GM12878 (cell line): ENCODE measurements at regions not wholly inside any gene's neighbourhood (a gene's known extent, or its start where the extent isn't known, plus 50 kb on each side); places are given as distances from the start of the nearest gene placed in this dataset.

Experiments
- ATAC-seq: fragments of 200-7000 bp; cut with Tn5 transposase; 3 replicates; pipeline ENCODE4 v1.9.1; 2020; ENCODE audit warnings: mild to moderate bottlenecking, moderate library complexity
- BruUV-seq: library from RNA; stranded (reverse); fragments of 400-500 nt; replicated peaks from 2 replicates; lab custom pipeline; 2021; lab: Mats Ljungman, UMichigan
- CTCF ChIA-PET: fragments of 300-600 bp; sonication (Branson Sonifier 250); formaldehyde crosslinking; extraction: SDS; loops from one replicate; lab custom pipeline; 2021; ENCODE audit warnings: inconsistent platforms; lab: Yijun Ruan, JAX
- POLR2A ChIA-PET: fragments of 350-600 bp; formaldehyde crosslinking; extraction: SDS; loops from one replicate; lab custom pipeline; 2021; ENCODE audit warnings: inconsistent platforms; lab: Charles Lee
- RAD21 ChIA-PET: fragments of 300-600 bp; sonication (Branson Sonifier 250); formaldehyde crosslinking; loops from one replicate; lab custom pipeline; 2023; ENCODE audit warnings: antibody characterized with exemption; ENCODE audit not compliant: unreplicated experiment; lab: Charles Lee
- SMC1A ChIA-PET: fragments of 300-600 bp; sonication (Branson Sonifier 250); formaldehyde crosslinking; loops from one replicate; lab custom pipeline; 2023; ENCODE audit not compliant: unreplicated experiment, uncharacterized antibody; lab: Charles Lee
- DNase-seq: peaks from one replicate; pipeline ENCODE4 v3.0.0-alpha.2; 2011; ENCODE audit warnings: low read depth, low spot score
- FAIRE-seq: peaks from 3 replicates; lab custom pipeline; 2011; peaks lifted over from hg19 to GRCh38; lab: Jason Lieb, UNC
- H2AFZ ChIP-seq: 2 replicates; pipeline ENCODE4 v1.6.0; 2011; ENCODE audit warnings: low read depth, low read length, control low read depth; ENCODE audit not compliant: control insufficient read depth
- H3K27ac ChIP-seq: 2 replicates; pipeline ENCODE4 v1.5.1; 2011; ENCODE audit warnings: control low read depth; ENCODE audit not compliant: control insufficient read depth, insufficient read depth
- H3K27me3 ChIP-seq, 2 experiments: replicated peaks in 1 of 2; 2 replicates each; pipeline versions ENCODE4 v1.6.0 to v1.6.1; 2011; ENCODE audit warnings: low read length in 1 of 2; ENCODE audit not compliant: control insufficient read depth in 2 of 2, insufficient read depth in 2 of 2
- H3K36me3 ChIP-seq, 2 experiments: 2 replicates each; pipeline ENCODE4 v1.5.1; 2011; ENCODE audit warnings: low read length in 1 of 2; ENCODE audit not compliant: control insufficient read depth in 2 of 2, insufficient read depth in 2 of 2
- H3K4me1 ChIP-seq: 2 replicates; pipeline ENCODE4 v1.6.1; 2011; ENCODE audit warnings: mild to moderate bottlenecking, low read length, moderate library complexity, mixed read lengths; ENCODE audit not compliant: control insufficient read depth, insufficient read depth
- H3K4me2 ChIP-seq: 2 replicates; pipeline ENCODE4 v1.6.0; 2011; ENCODE audit warnings: control low read depth; ENCODE audit not compliant: control insufficient read depth, insufficient read depth
- H3K4me3 ChIP-seq: fragments of 200-600 bp; sonication (generic); 2 replicates; pipeline ENCODE4 v1.5.1; 2016
- H3K79me2 ChIP-seq: 2 replicates; pipeline ENCODE4 v1.6.0; 2011; ENCODE audit warnings: low read length; ENCODE audit not compliant: control insufficient read depth, insufficient read depth
- H3K9ac ChIP-seq: 2 replicates; pipeline ENCODE4 v1.8.0; 2011; ENCODE audit warnings: low read length, control low read depth, mixed read lengths; ENCODE audit not compliant: control insufficient read depth, insufficient read depth
- H3K9me3 ChIP-seq: replicated peaks from 3 replicates; pipeline ENCODE4 v1.5.1; 2011; ENCODE audit warnings: mild to moderate bottlenecking, low read length; ENCODE audit not compliant: control insufficient read depth, insufficient read depth
- H4K20me1 ChIP-seq: 2 replicates; pipeline ENCODE4 v1.6.0; 2011; ENCODE audit not compliant: control insufficient read depth, insufficient read depth
- ATF3 ChIP-seq: IDR thresholded peaks from 2 replicates; pipeline ENCODE4 v1.6.1; 2011; ENCODE audit warnings: low read depth, mild to moderate bottlenecking, low read length, moderate library complexity, borderline replicate concordance; ENCODE audit errors: extremely low read depth
- BCL11A ChIP-seq: IDR thresholded peaks from 2 replicates; pipeline ENCODE4 v1.6.1; 2011; ENCODE audit warnings: low read depth, low read length
- CHD2 ChIP-seq: IDR thresholded peaks from 2 replicates; pipeline ENCODE4 v1.6.1; 2011; ENCODE audit warnings: low read depth, low read length, improper control_type of control experiment, borderline replicate concordance
- EGR1 ChIP-seq, 2 experiments: IDR thresholded peaks; 1 replicate in 1 of 2; 2 replicates in 1 of 2; pipeline ENCODE4 v1.6.1; 2011 to 2012; ENCODE audit warnings: low read depth in 2 of 2, low read length in 2 of 2, borderline replicate concordance in 1 of 2, mild to moderate bottlenecking in 1 of 2, moderate library complexity in 1 of 2
- ELK1 ChIP-seq: IDR thresholded peaks from 2 replicates; pipeline ENCODE4 v1.6.1; 2012; ENCODE audit warnings: low read depth, low read length, improper control_type of control experiment
- ESRRA ChIP-seq: IDR thresholded peaks from 2 replicates; pipeline ENCODE4 v1.6.1; 2012; ENCODE audit warnings: mild to moderate bottlenecking, low read length, improper control_type of control experiment
- HDGF ChIP-seq: fragments of 450-650 bp; IDR thresholded peaks from 2 replicates; pipeline ENCODE4 v1.6.1; 2016; ENCODE audit warnings: antibody characterized with exemption
- LARP7 ChIP-seq: fragments of 450-650 bp; IDR thresholded peaks from 2 replicates; pipeline ENCODE4 v1.6.1; 2017; ENCODE audit warnings: mild to moderate bottlenecking
- NFIC ChIP-seq: IDR thresholded peaks from 2 replicates; pipeline ENCODE4 v1.6.1; 2012; ENCODE audit warnings: low read depth, mild to moderate bottlenecking, inconsistent platforms, low read length, moderate library complexity
- PBX3 ChIP-seq: IDR thresholded peaks from 2 replicates; pipeline ENCODE4 v1.6.1; 2011; ENCODE audit warnings: mild to moderate bottlenecking, low read depth, low read length, moderate library complexity; ENCODE audit not compliant: insufficient replicate concordance
- RAD51 ChIP-seq: fragments of 450-650 bp; IDR thresholded peaks from 2 replicates; pipeline ENCODE4 v1.6.1; 2016; ENCODE audit warnings: moderate library complexity, mild to moderate bottlenecking, inconsistent platforms
- RB1 ChIP-seq: fragments of 450-650 bp; formaldehyde crosslinking; IDR thresholded peaks from 2 replicates; pipeline ENCODE4 v1.6.1; 2017; ENCODE audit warnings: mild to moderate bottlenecking, borderline replicate concordance
- RELB ChIP-seq: fragments of 450-650 bp; IDR thresholded peaks from 2 replicates; pipeline ENCODE4 v1.6.1; 2017; ENCODE audit warnings: low read depth, mild to moderate bottlenecking, moderate library complexity
- STAT1 ChIP-seq: fragments of 450-650 bp; conservative IDR thresholded peaks from 2 replicates; pipeline ENCODE4 v1.6.1; 2014; ENCODE audit warnings: antibody characterized with exemption, mild to moderate bottlenecking
- ZNF384 ChIP-seq: IDR thresholded peaks from 2 replicates; pipeline ENCODE4 v1.6.1; 2012; ENCODE audit warnings: low read depth, mild to moderate bottlenecking, low read length, improper control_type of control experiment, borderline replicate concordance
- WGBS: methylation state at CpG from one replicate; pipeline ENCODE4 v1.1.6; 2016; ENCODE audit warnings: low lambda C conversion rate; ENCODE audit not compliant: insufficient replicate concordance, insufficient coverage; ENCODE audit errors: missing lambda C conversion rate; 5-methylcytosine and 5-hydroxymethylcytosine counted together
- in situ Hi-C: fragments of 300-500 bp; cut with MboI; formaldehyde crosslinking; loops from 9 replicates; pipeline ENCODE4 v1.14.3; 2018; ENCODE audit warnings: mixed read lengths
- intact Hi-C: fragments of 100-400 bp; cut with micrococcal nuclease; formaldehyde crosslinking; loops from one replicate; pipeline ENCODE4 v1.14.2; 2022; ENCODE audit not compliant: unreplicated experiment

- no peak overlapping the region for H3K4me2 ChIP-seq
- no peak overlapping the region for H3K4me3 ChIP-seq
- BruUV-seq, result no TSS peak
- no peak overlapping the region for H3K27ac ChIP-seq
- SMC1A ChIA-PET, result no interaction called here
- 15% methylated on average over 3 of the region's 3 CpGs for WGBS
- no peak for FAIRE-seq
- no peaks in the 10 kb centered on the region; a peak in 1 of 4 replicates for H3K27me3 ChIP-seq
- DNase-seq, result no peak
- H3K9ac ChIP-seq, result no peak overlapping the region
- H2AFZ ChIP-seq, result no peak overlapping the region
- POLR2A ChIA-PET, result no interaction called here
- intact Hi-C loops (no loop called here), in situ Hi-C loops (no loop called here)
- RAD21 ChIA-PET, result no interaction called here
- H3K4me1 ChIP-seq, result no peaks in the 10 kb centered on the region
- H3K36me3 ChIP-seq, result no peaks in the 10 kb centered on the region
- no peaks in the 10 kb centered on the region for H3K9me3 ChIP-seq
- no peak for TF ChIP-seq NFIC
- no peak for TF ChIP-seq HDGF
- TF ChIP-seq BCL11A, result no peak
- TF ChIP-seq EGR1 (IDR thresholded peaks at IDR 0.05; ENCODE audit: borderline replicate concordance in 1 of 2, low read depth in 2 of 2, low read length in 2 of 2), result no peak
- TF ChIP-seq ESRRA, result no peak
- no peak for TF ChIP-seq LARP7
- TF ChIP-seq RAD51, result no peak
- no peak for TF ChIP-seq ZNF384
- no peak for TF ChIP-seq CHD2
- TF ChIP-seq STAT1, result no peak
- no peak for TF ChIP-seq RB1
- TF ChIP-seq RELB, result no peak
- no peak for TF ChIP-seq ATF3
- TF ChIP-seq ELK1, result no peak
- TF ChIP-seq PBX3, result no peak
- H4K20me1 ChIP-seq, result no peaks in the 10 kb centered on the region
- ATAC-seq, result no peak
- CTCF ChIA-PET, result no interaction called here
- H3K79me2 ChIP-seq, result no peaks in the 10 kb centered on the region
Measured at GRCh38 chr21:35108887-35109286, 59.8 kb upstream of the RUNX1 start.
